Mesothelial cell of epicardium (in vitro differentiated cells): ENCODE measurements at regions not wholly inside any gene's neighbourhood (a gene's known extent, or its start where the extent isn't known, plus 50 kb on each side); places are given as distances from the start of the nearest gene placed in this dataset.

Experiments used
- DNase-seq, 2 experiments: peaks; one replicate each; pipeline ENCODE4 v3.0.0; 2021; ENCODE audit warnings: low spot score in 2 of 2; ENCODE audit not compliant: unreplicated experiment in 2 of 2
- H3K27ac Mint-ChIP-seq: 2 replicates; pipeline ENCODE4 v1.8.0; 2021; ENCODE audit warnings: mixed read lengths
- H3K27me3 Mint-ChIP-seq: 2 replicates; pipeline ENCODE4 v1.8.0; 2021; ENCODE audit warnings: low read depth, mixed read lengths
- H3K36me3 Mint-ChIP-seq: 2 replicates; pipeline ENCODE4 v1.8.0; 2021; ENCODE audit warnings: mixed read lengths
- H3K4me1 Mint-ChIP-seq: 2 replicates; pipeline ENCODE4 v1.8.0; 2021; ENCODE audit warnings: mixed read lengths
- H3K4me3 Mint-ChIP-seq: 2 replicates; pipeline ENCODE4 v1.8.0; 2021; ENCODE audit warnings: mild to moderate bottlenecking, moderate library complexity, mixed read lengths
- H3K9me3 Mint-ChIP-seq: 2 replicates; pipeline ENCODE4 v1.8.0; 2021; ENCODE audit warnings: mixed read lengths
- TF ChIP-seq, protein P1 (sequence below): fragments of 200-600 bp; sonication (generic); IDR thresholded peaks from one replicate; pipeline ENCODE4 v1.5.0; 2021; ENCODE audit warnings: antibody characterized with exemption; ENCODE audit not compliant: unreplicated experiment

GRCh38 chr15:95834028-95834804, 496.3 kb upstream of the NR2F2 start:
- Mint-ChIP-seq H3K27me3 (no peaks in the 10 kb centered on the region), H3K36me3 (no peaks in the 10 kb centered on the region), H3K4me1 (peaks cover 25% of the 10 kb centered on the region), H3K27ac (peak overlapping the region; percentile 69), H3K4me3 (no peak overlapping the region), H3K9me3 (no peaks in the 10 kb centered on the region)
- TF ChIP-seq, protein P1, sequence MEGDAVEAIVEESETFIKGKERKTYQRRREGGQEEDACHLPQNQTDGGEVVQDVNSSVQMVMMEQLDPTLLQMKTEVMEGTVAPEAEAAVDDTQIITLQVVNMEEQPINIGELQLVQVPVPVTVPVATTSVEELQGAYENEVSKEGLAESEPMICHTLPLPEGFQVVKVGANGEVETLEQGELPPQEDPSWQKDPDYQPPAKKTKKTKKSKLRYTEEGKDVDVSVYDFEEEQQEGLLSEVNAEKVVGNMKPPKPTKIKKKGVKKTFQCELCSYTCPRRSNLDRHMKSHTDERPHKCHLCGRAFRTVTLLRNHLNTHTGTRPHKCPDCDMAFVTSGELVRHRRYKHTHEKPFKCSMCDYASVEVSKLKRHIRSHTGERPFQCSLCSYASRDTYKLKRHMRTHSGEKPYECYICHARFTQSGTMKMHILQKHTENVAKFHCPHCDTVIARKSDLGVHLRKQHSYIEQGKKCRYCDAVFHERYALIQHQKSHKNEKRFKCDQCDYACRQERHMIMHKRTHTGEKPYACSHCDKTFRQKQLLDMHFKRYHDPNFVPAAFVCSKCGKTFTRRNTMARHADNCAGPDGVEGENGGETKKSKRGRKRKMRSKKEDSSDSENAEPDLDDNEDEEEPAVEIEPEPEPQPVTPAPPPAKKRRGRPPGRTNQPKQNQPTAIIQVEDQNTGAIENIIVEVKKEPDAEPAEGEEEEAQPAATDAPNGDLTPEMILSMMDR = no peak
- DNase-seq = no peak

- Mint-ChIP-seq H3K4me3 (no peak overlapping the region), H3K9me3 (no peaks in the 10 kb centered on the region), H3K27ac (no peak overlapping the region), H3K36me3 (no peaks in the 10 kb centered on the region), H3K27me3 (no peaks in the 10 kb centered on the region), H3K4me1 (peaks cover 17% of the 10 kb centered on the region)
- TF ChIP-seq, protein P1 = no peak
- no peak for DNase-seq
Measured at GRCh38 chr15:95836536-95836935, 494.0 kb upstream of the NR2F2 start.

DNA sequence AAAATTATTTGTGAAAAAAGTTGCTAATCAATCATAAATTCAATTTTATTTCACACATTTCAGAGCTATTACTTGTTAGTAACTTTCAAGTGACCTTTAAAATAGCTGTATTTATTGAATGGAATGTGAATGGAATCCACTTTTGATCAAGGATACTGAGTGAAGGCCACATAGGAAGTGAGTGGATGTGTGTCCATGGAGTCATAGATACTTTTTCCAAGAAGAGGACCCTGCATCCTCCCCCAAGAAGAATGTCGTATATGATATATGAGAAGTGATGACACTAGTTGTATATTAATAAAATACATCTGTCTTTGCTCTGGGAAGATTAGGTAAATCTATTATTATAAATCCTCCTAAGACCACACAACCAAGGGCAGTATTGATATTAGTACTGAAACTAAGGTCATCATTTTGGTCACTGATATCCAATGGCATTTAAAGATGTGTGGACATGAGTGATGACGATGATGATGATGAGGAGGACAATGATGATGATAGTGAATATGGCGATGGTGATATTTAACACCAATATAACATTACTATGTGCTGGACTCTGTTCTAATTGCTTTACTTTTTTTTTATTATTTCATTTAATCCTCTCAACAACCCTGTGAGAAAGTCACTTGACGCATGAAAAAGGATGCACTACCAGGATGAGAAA, 493.0 kb upstream of the NR2F2 start:
- TF ChIP-seq, protein P1 = no peak
- H3K27me3 Mint-ChIP-seq = no peaks in the 10 kb centered on the region
- no peak overlapping the region for H3K4me3 Mint-ChIP-seq
- no peak overlapping the region for H3K27ac Mint-ChIP-seq
- DNase-seq = no peak
- H3K9me3 Mint-ChIP-seq = no peaks in the 10 kb centered on the region
- H3K36me3 Mint-ChIP-seq = no peaks in the 10 kb centered on the region
- peaks cover 17% of the 10 kb centered on the region for H3K4me1 Mint-ChIP-seq

DNA sequence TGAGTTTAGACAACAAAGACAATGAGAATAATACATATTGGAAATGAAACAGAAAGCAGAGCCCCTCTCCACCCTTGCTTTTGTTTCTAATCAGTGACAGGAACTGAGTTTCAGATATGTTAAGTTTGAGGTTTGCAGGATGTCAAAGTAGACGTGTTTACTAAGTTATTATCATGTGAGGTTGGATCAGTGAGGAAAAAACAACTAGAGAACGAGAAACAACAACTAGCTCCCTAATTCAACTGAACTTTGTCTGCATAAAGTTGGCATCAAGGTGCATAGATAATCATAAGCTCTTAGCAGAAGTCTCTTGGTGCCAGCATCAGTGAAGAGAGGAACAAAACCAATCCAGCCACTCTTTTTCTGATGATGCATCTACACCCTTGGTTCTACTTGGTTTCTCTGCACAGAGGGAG, 491.1 kb upstream of the NR2F2 start:
- Mint-ChIP-seq H3K9me3 (no peaks in the 10 kb centered on the region), H3K27me3 (no peaks in the 10 kb centered on the region), H3K4me3 (no peak overlapping the region), H3K36me3 (no peaks in the 10 kb centered on the region), H3K27ac (no peak overlapping the region), H3K4me1 (peaks cover 9% of the 10 kb centered on the region)
- TF ChIP-seq, protein P1 = no peak
- DNase-seq = no peak

DNA sequence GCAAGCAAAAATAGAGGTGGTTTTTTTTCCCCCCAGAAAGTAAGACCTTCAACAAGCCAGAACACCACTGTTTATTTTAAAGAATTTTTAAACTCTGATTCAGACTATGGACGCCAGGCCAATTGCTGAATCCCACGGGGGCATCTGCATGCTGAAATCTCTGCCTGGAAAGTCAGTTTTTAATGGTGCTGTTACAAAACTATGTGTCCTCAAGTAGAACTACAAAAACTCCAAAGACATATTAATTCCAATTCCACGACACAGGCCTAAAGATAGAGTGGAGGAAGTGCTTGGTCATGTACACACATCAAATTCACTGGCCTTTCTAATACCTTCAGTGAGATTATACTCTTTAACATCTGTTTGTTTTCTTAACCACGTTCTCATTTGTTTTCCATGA, 490.5 kb upstream of the NR2F2 start:
- Mint-ChIP-seq H3K4me1 (peaks cover 4% of the 10 kb centered on the region), H3K27ac (no peak overlapping the region), H3K9me3 (no peaks in the 10 kb centered on the region), H3K36me3 (no peaks in the 10 kb centered on the region), H3K4me3 (no peak overlapping the region), H3K27me3 (no peaks in the 10 kb centered on the region)
- TF ChIP-seq, protein P1 = no peak
- DNase-seq = no peak
